C4-2B (cell line): ENCODE measurements at regions not wholly inside any gene's neighbourhood (a gene's known extent, or its start where the extent isn't known, plus 50 kb on each side); places are given as distances from the start of the nearest gene placed in this dataset.

ENCODE experiments used
- H3K27ac ChIP-seq: fragments of 450-650 bp; 2 replicates; pipeline ENCODE4 v1.5.1; 2017
- CTCF ChIP-seq: fragments of 450-650 bp; conservative IDR thresholded peaks from 2 replicates; pipeline ENCODE4 v1.5.1; 2017; ENCODE audit warnings: mild to moderate bottlenecking
- ZFX ChIP-seq: fragments of 450-650 bp; IDR thresholded peaks from 2 replicates; pipeline ENCODE4 v1.6.1; 2017

DNA sequence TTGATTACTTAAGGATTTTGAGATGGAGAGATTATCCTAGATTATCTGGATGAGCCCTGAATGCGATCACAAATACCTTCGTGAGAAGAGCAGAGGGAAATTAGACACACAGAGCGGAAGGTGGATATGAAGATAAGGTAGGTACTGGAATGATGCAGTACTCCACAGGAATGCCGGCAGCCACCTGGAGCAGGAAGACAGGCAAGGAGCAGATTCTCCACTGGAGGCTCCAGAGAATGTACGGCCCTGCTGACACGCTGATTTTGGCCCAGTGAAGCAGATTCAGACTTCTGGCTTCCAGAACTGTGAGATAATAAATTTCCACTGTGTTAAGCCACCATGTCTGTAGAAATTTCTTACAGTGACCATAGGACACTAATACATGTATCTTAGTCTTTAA, 79.4 kb upstream of the PITX2 start:
- TF ChIP-seq CTCF (no peak), ZFX (no peak)

DNA sequence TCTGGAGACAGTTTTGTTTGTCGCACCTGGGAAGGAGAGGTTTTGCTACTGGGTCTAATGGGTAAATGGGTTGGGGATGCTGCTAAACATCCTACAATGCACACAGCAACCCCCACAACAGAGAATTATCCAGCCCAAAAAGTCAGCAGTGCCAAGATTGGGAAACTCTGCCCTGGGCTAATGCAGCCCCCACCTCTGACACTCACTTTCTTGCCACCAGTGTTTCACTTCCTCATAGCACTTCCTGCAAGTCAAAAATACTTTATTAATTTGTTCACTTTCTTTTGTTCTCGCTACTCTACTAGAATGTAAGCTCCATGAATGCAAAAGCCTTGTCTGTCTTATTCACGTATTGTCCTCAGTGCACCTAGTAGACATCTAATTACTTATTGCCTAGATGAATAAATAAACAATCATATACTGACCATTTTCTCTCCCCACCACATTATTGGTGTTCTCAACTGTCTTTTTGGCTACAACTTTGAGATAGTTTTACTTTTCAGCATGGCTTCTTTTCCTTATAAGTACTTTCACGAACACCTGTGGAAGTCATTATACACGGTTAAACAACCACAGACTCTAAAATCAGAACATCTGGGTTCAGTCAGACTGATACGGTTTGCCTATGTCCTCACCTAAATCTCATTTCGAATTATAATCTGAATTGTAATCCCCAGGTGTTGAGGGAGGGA, 82.0 kb upstream of the PITX2 start:
- no peak overlapping the region for H3K27ac ChIP-seq
- no peak for TF ChIP-seq CTCF
- no peak for TF ChIP-seq ZFX

More for the DNA sequence above, 79.4 kb upstream of the PITX2 start:
- H3K27ac ChIP-seq = no peak overlapping the region

DNA sequence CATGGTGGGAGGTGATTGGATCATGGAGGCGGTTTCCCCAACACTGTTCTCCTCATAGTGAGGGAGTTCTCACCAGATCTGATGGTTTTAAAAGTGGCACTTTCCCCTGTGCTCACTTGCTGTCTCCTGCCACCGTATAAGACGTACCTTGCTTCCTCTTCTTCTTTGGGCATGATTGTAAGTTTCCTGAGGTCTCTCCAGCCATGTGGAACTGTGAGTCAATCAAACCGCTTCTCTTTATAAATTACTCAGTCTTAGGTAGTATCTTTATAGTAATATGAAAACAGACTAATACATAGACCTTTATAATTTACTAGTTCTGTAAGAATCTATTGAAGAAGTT, 82.5 kb upstream of the PITX2 start:
- no peak for TF ChIP-seq CTCF
- TF ChIP-seq ZFX = no peak
- no peak overlapping the region for H3K27ac ChIP-seq

DNA sequence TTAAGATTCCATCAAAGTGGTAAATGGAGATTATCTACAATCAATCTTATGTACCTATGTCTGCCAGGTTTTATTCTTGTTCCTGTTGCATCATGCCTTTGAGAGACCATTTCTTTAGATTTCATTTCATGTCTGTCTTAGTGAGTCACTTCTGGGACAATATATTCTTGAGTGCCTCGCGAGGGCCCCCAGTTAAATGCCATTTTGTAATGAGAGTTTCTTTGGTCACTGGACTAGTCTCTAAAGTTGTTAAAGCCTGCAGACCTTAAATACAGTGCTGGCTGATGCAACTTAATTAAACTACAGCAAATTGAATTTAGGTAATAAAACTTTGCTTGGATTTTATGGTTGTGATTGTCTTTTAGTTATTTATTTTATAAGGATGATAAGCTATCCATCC, 87.2 kb upstream of the PITX2 start:
- no peak for TF ChIP-seq ZFX
- no peak for TF ChIP-seq CTCF
- no peak overlapping the region for H3K27ac ChIP-seq

DNA sequence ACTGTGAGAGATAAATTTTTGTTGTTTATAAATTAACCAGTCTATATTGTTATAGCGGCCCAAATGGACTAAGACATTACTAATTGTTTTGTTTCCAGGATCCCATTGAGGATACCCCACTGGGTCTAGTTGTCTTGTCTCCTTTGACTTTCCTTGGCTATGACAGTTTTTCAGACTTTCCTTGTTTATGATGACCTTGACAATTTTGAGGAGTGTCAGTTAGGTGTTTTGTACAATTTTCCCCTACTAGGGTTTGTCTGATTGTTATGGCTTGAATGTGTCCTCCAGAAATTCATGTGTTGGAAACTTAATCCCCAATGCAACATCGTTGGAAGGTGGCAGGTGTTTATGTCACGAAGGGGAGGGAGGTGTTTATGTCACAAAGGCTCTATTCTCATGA, 89.6 kb upstream of the PITX2 start:
- no peak overlapping the region for H3K27ac ChIP-seq
- TF ChIP-seq CTCF = no peak
- no peak for TF ChIP-seq ZFX

GRCh38 chr4:110730318-110730717, 107.4 kb upstream of the PITX2 start:
- no peak overlapping the region for H3K27ac ChIP-seq
- TF ChIP-seq CTCF (no peak), ZFX (no peak)

DNA sequence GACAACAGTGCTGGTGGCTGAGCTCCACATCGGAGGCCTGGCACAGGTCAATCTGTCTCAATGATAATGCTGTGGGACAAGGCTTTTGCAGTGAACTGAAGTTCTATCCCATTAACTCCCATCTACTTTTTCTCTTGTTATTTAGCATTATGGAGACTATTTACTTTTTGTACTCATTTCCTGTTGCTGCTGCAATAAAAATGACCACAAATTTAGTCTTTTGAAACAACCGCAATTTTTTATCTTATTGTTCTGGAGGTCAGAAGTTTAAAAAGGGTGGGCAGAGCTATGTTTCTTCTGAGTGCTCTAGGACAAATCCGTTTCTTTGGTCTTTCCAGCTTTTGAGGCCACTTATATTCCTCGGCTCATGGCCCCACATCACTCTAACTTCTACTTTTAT, 111.0 kb upstream of the PITX2 start:
- no peak overlapping the region for H3K27ac ChIP-seq
- no peak for TF ChIP-seq ZFX
- no peak for TF ChIP-seq CTCF
